Thoracic aorta (tissue), 2 donors: ENCODE measurements at regions not wholly inside any gene's neighbourhood (a gene's known extent, or its start where the extent isn't known, plus 50 kb on each side); places are given as distances from the start of the nearest gene placed in this dataset.

Experiments
- ATAC-seq: fragments of 150-250 bp; one replicate; pipeline ENCODE4 v1.8.0; 2017; ENCODE audit warnings: low read depth; ENCODE audit not compliant: insufficient number of reproducible peaks, low FRiP score
- DNase-seq: peaks from one replicate; pipeline ENCODE4 v3.0.0-alpha.2; 2020; ENCODE audit warnings: low spot score
- H3K27ac ChIP-seq, 2 donors: fragments of 200-600 bp; sonication (generic); 1 replicate in 1 of 2; 2 replicates in 1 of 2; pipeline ENCODE4 v1.5.1; 2016; ENCODE audit warnings: mild to moderate bottlenecking in 2 of 2, moderate library complexity in 2 of 2
- H3K27me3 ChIP-seq: fragments of 200-600 bp; sonication (generic); replicated peaks from 2 replicates; pipeline ENCODE4 v1.6.0; 2016; ENCODE audit warnings: mild to moderate bottlenecking; ENCODE audit not compliant: insufficient read depth
- H3K36me3 ChIP-seq: fragments of 200-600 bp; sonication (generic); one replicate; pipeline ENCODE4 v1.5.1; 2016
- H3K4me1 ChIP-seq, 2 donors: fragments of 200-600 bp; sonication (generic); 1 replicate in 1 of 2; 2 replicates in 1 of 2; pipeline versions ENCODE4 v1.5.1 to v1.6.0; 2016; ENCODE audit warnings: low read depth in 2 of 2, mild to moderate bottlenecking in 1 of 2; ENCODE audit not compliant: control insufficient read depth in 1 of 2
- H3K4me3 ChIP-seq: fragments of 200-600 bp; sonication (generic); 2 replicates; pipeline ENCODE4 v1.5.1; 2016; ENCODE audit warnings: mild to moderate bottlenecking
- H3K9me3 ChIP-seq: fragments of 200-600 bp; sonication (generic); 2 replicates; pipeline ENCODE4 v1.5.1; 2016
- CTCF ChIP-seq: fragments of 200-600 bp; sonication (generic); IDR thresholded peaks from one replicate; pipeline ENCODE4 v1.5.1; 2019; ENCODE audit warnings: antibody characterized with exemption

GRCh38 chr20:40506537-40506939 lies 182.5 kb downstream of the MAFB start:
- DNase-seq (peak; percentile 90), ATAC-seq (peak; percentile 97)
- no peaks in the 10 kb centered on the region for H3K36me3 ChIP-seq
- no peaks in the 10 kb centered on the region for H3K27me3 ChIP-seq
- no peak overlapping the region for H3K4me3 ChIP-seq
- H3K27ac ChIP-seq, result peak overlapping the region in 1 of 2 donors; percentile 64
- H3K9me3 ChIP-seq, result no peaks in the 10 kb centered on the region
- peaks cover 14 to 26% of the 10 kb centered on the region in 2 donors for H3K4me1 ChIP-seq
- TF ChIP-seq CTCF, result no peak

- ATAC-seq (no peak), DNase-seq (no peak)
- TF ChIP-seq CTCF, result no peak
Observed at GRCh38 chr20:40503119-40503518, 185.9 kb downstream of the MAFB start.

GRCh38 chr20:40502576-40502975 lies 186.5 kb downstream of the MAFB start:
- H3K9me3 ChIP-seq, result no peaks in the 10 kb centered on the region

More at GRCh38 chr20:40503119-40503518, 185.9 kb downstream of the MAFB start:
- Histone ChIP-seq H3K27ac (no peak overlapping the region), H3K4me3 (no peak overlapping the region), H3K27me3 (no peaks in the 10 kb centered on the region), H3K9me3 (no peaks in the 10 kb centered on the region), H3K4me1 (peaks cover 10 to 16% of the 10 kb centered on the region in 2 donors), H3K36me3 (no peaks in the 10 kb centered on the region)

GRCh38 chr20:40499391-40499790 lies 189.6 kb downstream of the MAFB start:
- Histone ChIP-seq H3K27me3 (no peaks in the 10 kb centered on the region), H3K9me3 (no peaks in the 10 kb centered on the region), H3K4me1 (no peaks in the 10 kb centered on the region), H3K27ac (no peak overlapping the region), H3K36me3 (no peaks in the 10 kb centered on the region), H3K4me3 (no peak overlapping the region)
- TF ChIP-seq CTCF, result no peak
- DNase-seq (no peak), ATAC-seq (no peak)

More at GRCh38 chr20:40502576-40502975, 186.5 kb downstream of the MAFB start:
- TF ChIP-seq CTCF, result no peak
- Histone ChIP-seq H3K27ac (no peak overlapping the region), H3K4me3 (no peak overlapping the region), H3K27me3 (no peaks in the 10 kb centered on the region), H3K36me3 (no peaks in the 10 kb centered on the region), H3K4me1 (peaks cover 10 to 16% of the 10 kb centered on the region in 2 donors)
- DNase-seq, result no peak
- no peak for ATAC-seq

- Histone ChIP-seq H3K27ac (no peak overlapping the region), H3K4me3 (no peak overlapping the region), H3K4me1 (no peaks in the 10 kb centered on the region), H3K27me3 (no peaks in the 10 kb centered on the region), H3K9me3 (no peaks in the 10 kb centered on the region), H3K36me3 (no peaks in the 10 kb centered on the region)
- no peak for ATAC-seq
- no peak for DNase-seq
- TF ChIP-seq CTCF, result no peak
Observed at GRCh38 chr20:40497899-40498691, 190.9 kb downstream of the MAFB start.
